ENCODE measurements at regions not wholly inside any gene's neighbourhood (a gene's known extent, or its start where the extent isn't known, plus 50 kb on each side); places are given as distances from the start of the nearest gene placed in this dataset.

DNA sequence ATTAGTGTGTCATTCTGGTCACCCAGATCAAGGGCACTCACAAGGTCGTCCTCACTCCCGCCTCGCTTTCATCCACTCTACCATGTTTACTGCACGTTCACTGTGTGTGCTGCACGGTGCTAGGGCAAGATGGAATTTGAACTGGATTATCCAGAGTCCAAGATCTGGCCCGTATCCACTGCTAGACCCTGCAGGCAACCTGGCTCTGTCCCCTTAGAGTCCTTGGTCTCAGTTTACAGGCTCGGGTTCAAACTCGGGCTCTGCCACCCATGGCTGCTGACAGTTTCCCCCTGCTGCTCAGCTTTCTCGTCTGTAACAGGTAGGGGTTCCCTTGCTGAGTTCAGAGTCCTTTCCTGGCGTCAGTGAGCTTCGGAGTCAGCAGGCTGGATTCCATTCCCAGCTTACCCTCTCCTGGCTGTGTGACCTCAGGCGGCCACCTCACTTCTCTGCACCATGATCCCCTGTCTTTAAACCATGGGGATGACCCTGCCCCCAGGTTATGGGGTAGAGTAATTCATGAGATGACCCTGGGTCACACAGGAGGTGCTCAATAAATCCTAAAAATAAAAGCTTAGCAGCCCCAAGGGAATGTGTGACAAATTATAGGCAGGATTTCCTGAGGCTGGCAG lies 79.6 kb upstream of the SLC6A6 start:
- no peak for DNase-seq (ENCODE audit: low read depth in 2 of 2)
- H3K4me3 ChIP-seq (replicated peaks in 1 of 2; ENCODE audit: low read depth in 2 of 2, low read length in 2 of 2) = no peak overlapping the region
- TF ChIP-seq CTCF (IDR thresholded peaks at IDR 0.05; ENCODE audit: low read depth, low read length) = no peak

- TF ChIP-seq CTCF (IDR thresholded peaks at IDR 0.05; ENCODE audit: low read depth, low read length) = no peak
- no peak overlapping the region for H3K4me3 ChIP-seq (replicated peaks in 1 of 2; ENCODE audit: low read depth in 2 of 2, low read length in 2 of 2)
- no peak for DNase-seq (ENCODE audit: low read depth in 2 of 2)
These were observed 78.8 kb upstream of the SLC6A6 start for GRCh38 chr3:14323401-14324223.

- no peak for DNase-seq (ENCODE audit: low read depth in 2 of 2)
- no peak overlapping the region for H3K4me3 ChIP-seq (replicated peaks in 1 of 2; ENCODE audit: low read depth in 2 of 2, low read length in 2 of 2)
- TF ChIP-seq CTCF (IDR thresholded peaks at IDR 0.05; ENCODE audit: low read depth, low read length) = no peak
These were observed 78.0 kb upstream of the SLC6A6 start for GRCh38 chr3:14324224-14324944.

- TF ChIP-seq CTCF (IDR thresholded peaks at IDR 0.05; ENCODE audit: low read depth, low read length) = no peak
- H3K4me3 ChIP-seq (replicated peaks in 1 of 2; ENCODE audit: low read depth in 2 of 2, low read length in 2 of 2) = no peak overlapping the region
- DNase-seq (ENCODE audit: low read depth in 2 of 2) = no peak
These were observed 74.0 kb upstream of the SLC6A6 start for GRCh38 chr3:14328422-14328821.

DNA sequence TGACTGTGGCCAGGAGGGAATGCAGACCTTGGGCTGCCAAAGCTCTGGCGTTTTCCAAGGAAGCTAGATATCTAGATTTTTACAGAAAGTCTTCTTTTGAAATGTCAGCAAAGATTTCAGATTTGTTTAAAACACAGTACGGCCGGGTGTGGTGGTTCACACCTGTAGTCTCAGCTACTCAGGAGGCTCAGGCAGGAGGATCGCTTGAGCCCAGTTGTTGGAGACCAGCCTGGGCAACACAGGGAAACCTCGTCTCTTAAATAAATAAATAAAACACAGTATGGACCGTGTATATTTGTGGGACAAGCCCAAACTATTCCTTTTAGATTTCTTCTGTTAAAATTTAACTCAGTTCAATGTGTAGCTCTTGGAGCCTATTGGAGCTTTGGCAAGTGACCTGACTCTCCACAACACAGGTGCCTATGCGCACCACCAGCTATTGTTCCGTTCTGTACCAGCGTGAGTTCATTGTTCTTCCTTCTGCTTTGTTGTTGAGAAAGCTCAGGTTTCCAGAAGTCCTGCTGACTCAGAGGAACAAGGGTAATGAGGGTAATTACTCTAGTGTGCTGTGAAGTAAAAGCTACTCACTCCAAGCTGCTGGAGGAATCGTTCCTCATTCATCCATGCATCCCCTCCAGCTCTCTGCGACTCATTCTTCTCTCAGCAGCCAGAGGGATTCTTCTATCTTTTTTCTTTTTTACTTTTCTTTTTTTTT lies 73.1 kb upstream of the SLC6A6 start:
- no peak for TF ChIP-seq CTCF (IDR thresholded peaks at IDR 0.05; ENCODE audit: low read depth, low read length)
- DNase-seq (ENCODE audit: low read depth in 2 of 2) = peak in 1 of 2 donors; percentile 22

GRCh38 chr3:14329842-14330241 lies 72.6 kb upstream of the SLC6A6 start:
- no peak overlapping the region for H3K4me3 ChIP-seq (replicated peaks in 1 of 2; ENCODE audit: low read depth in 2 of 2, low read length in 2 of 2)
- no peak for TF ChIP-seq CTCF (IDR thresholded peaks at IDR 0.05; ENCODE audit: low read depth, low read length)
- DNase-seq (ENCODE audit: low read depth in 2 of 2) = no peak

More for the DNA sequence above, 73.1 kb upstream of the SLC6A6 start:
- no peak overlapping the region for H3K4me3 ChIP-seq (replicated peaks in 1 of 2; ENCODE audit: low read depth in 2 of 2, low read length in 2 of 2)

All from cardiac fibroblast (primary cell).